ENCODE measurements at regions not wholly inside any gene's neighbourhood (a gene's known extent, or its start where the extent isn't known, plus 50 kb on each side); places are given as distances from the start of the nearest gene placed in this dataset.

- no peak for DNase-seq (ENCODE audit: low read depth)
- H3K4me3 ChIP-seq (ENCODE audit: low read length) = no peak overlapping the region
- TF ChIP-seq CTCF (conservative IDR thresholded peaks at IDR 0.05; ENCODE audit: low read depth, low read length) = no peak
Measured at GRCh38 chr1:201622353-201622752, 83.4 kb downstream of the NAV1 start.

- DNase-seq (ENCODE audit: low read depth) = no peak
- no peak overlapping the region for H3K4me3 ChIP-seq (ENCODE audit: low read length)
- TF ChIP-seq CTCF (conservative IDR thresholded peaks at IDR 0.05; ENCODE audit: low read depth, low read length) = no peak
Measured at GRCh38 chr1:201622824-201623223, 83.9 kb downstream of the NAV1 start.

GRCh38 chr1:201624741-201625225 is 85.9 kb downstream of the NAV1 start:
- no peak for TF ChIP-seq CTCF (conservative IDR thresholded peaks at IDR 0.05; ENCODE audit: low read depth, low read length)
- DNase-seq (ENCODE audit: low read depth) = no peak
- no peak overlapping the region for H3K4me3 ChIP-seq (ENCODE audit: low read length)

- H3K4me3 ChIP-seq (ENCODE audit: low read length) = no peak overlapping the region
- DNase-seq (ENCODE audit: low read depth) = peak; percentile 26
- TF ChIP-seq CTCF (conservative IDR thresholded peaks at IDR 0.05; ENCODE audit: low read depth, low read length) = no peak
Measured at GRCh38 chr1:201625226-201625761, 86.4 kb downstream of the NAV1 start.

GRCh38 chr1:201625851-201626251 is 86.9 kb downstream of the NAV1 start:
- no peak for TF ChIP-seq CTCF (conservative IDR thresholded peaks at IDR 0.05; ENCODE audit: low read depth, low read length)
- DNase-seq (ENCODE audit: low read depth) = no peak
- no peak overlapping the region for H3K4me3 ChIP-seq (ENCODE audit: low read length)

GRCh38 chr1:201626629-201627275 is 87.8 kb downstream of the NAV1 start:
- DNase-seq (ENCODE audit: low read depth) = no peak
- TF ChIP-seq CTCF (conservative IDR thresholded peaks at IDR 0.05; ENCODE audit: low read depth, low read length) = no peak
- H3K4me3 ChIP-seq (ENCODE audit: low read length) = no peak overlapping the region

GRCh38 chr1:201628490-201628889 is 89.6 kb downstream of the NAV1 start:
- no peak for DNase-seq (ENCODE audit: low read depth)
- H3K4me3 ChIP-seq (ENCODE audit: low read length) = no peak overlapping the region
- TF ChIP-seq CTCF (conservative IDR thresholded peaks at IDR 0.05; ENCODE audit: low read depth, low read length) = no peak
